ENCODE measurements at regions not wholly inside any gene's neighbourhood (a gene's known extent, or its start where the extent isn't known, plus 50 kb on each side); places are given as distances from the start of the nearest gene placed in this dataset.

GRCh38 chr18:51397347-51397962 lies 200.0 kb upstream of the MEX3C start:
- no peak for TF ChIP-seq JUND (IDR thresholded peaks at IDR 0.05)
- TF ChIP-seq POLR2A (IDR thresholded peaks at IDR 0.05; ENCODE audit: borderline replicate concordance, extremely low read depth, insufficient read depth, insufficient read length), result no peak
- TF ChIP-seq RAD21 (IDR thresholded peaks at IDR 0.05; ENCODE audit: low read depth), result no peak
- no peak for TF ChIP-seq MAX (IDR thresholded peaks at IDR 0.05)
- TF ChIP-seq CTCF (IDR thresholded peaks at IDR 0.05 in 2 of 3, conservative IDR thresholded peaks at IDR 0.05 in 1 of 3; ENCODE audit: borderline replicate concordance in 1 of 3, insufficient read depth in 1 of 3, low read depth in 2 of 3, low read length in 2 of 3), result no peak
- no peak for TF ChIP-seq ZFX (IDR thresholded peaks at IDR 0.05)
- no peak for TF ChIP-seq ELF1 (IDR thresholded peaks at IDR 0.05; ENCODE audit: borderline replicate concordance, low read depth)
- TF ChIP-seq EZH2phosphoT487 (IDR thresholded peaks at IDR 0.05; ENCODE audit: borderline replicate concordance), result no peak
- TF ChIP-seq SIN3A (IDR thresholded peaks at IDR 0.05; ENCODE audit: low read depth), result no peak

All from HCT116 (cell line).